Epidermal melanocyte (primary cell): ENCODE measurements at regions not wholly inside any gene's neighbourhood (a gene's known extent, or its start where the extent isn't known, plus 50 kb on each side); places are given as distances from the start of the nearest gene placed in this dataset.
"Not testable (repeated sequence)": the region's sequence is repeated elsewhere in the genome, so short reads cannot be mapped to it uniquely, and the experiment has no call there.

ENCODE experiments used
- DNase-seq: peaks from one replicate; pipeline ENCODE4 v3.0.0; 2011; ENCODE audit warnings: low spot score; ENCODE audit not compliant: insufficient read length

GRCh38 chr10:56481521-56482091, 120.5 kb upstream of the ZWINT start:
- DNase-seq = no peak

GRCh38 chr10:56472978-56473377, 111.9 kb upstream of the ZWINT start:
- DNase-seq = no peak

GRCh38 chr10:56470701-56471100, 109.6 kb upstream of the ZWINT start:
- DNase-seq = no peak

GRCh38 chr10:56469482-56469881, 108.4 kb upstream of the ZWINT start:
- no peak for DNase-seq

- DNase-seq = no peak
Observed at GRCh38 chr10:56466005-56466404, 104.9 kb upstream of the ZWINT start.

GRCh38 chr10:56449770-56450169, 88.7 kb upstream of the ZWINT start:
- DNase-seq = no peak

GRCh38 chr10:56447613-56448012, 86.6 kb upstream of the ZWINT start:
- DNase-seq = not testable (repeated sequence)

GRCh38 chr10:56441337-56441736, 80.3 kb upstream of the ZWINT start:
- not testable (repeated sequence) for DNase-seq
